NCI-H146 (cell line): ENCODE measurements at regions not wholly inside any gene's neighbourhood (a gene's known extent, or its start where the extent isn't known, plus 50 kb on each side); places are given as distances from the start of the nearest gene placed in this dataset.
"Not testable (repeated sequence)": the region's sequence is repeated elsewhere in the genome, so short reads cannot be mapped to it uniquely, and the experiment has no call there.

ENCODE experiments used
- DNase-seq: peaks from one replicate; lab custom pipeline; 2025; lab: John Stamatoyannopoulos, UW

DNA sequence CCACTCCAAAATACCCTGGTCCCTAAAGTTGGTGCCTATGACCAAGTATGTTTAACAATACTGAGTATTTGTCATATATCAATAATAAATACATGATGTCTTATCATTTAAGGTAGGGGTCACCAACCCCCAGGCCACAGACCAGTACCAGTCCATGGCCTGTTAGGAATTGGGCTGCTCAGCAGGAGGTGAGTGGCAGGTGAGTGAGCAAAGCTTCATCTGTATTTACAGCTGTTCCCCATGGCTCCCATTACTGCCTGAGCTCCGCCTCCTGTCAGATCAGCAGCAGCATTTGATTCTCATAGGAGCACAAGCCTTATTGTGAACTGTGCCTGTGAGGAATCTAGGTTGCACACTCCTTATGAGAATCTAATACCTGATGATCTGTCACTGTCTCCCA, 126.2 kb downstream of the HNRNPD start:
- no peak for DNase-seq

DNA sequence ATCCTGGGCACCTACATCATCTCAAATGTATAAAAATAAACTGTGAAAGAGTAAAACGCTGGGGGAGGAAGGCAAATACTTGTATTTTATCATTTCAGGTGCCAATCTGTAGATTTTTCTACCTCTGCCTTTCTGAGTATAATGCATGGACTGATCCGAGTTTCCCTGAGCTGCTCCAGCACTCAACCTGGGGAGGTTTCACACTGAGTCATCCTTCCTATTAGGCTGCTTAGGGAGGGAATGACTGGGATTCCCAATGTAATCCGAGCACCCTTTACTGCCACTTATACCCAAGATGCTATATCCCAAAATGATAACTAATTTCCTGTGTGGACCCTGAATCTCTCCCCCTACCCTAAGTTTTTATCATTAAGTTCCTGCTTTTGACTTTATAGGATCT, 126.6 kb downstream of the HNRNPD start:
- no peak for DNase-seq

DNA sequence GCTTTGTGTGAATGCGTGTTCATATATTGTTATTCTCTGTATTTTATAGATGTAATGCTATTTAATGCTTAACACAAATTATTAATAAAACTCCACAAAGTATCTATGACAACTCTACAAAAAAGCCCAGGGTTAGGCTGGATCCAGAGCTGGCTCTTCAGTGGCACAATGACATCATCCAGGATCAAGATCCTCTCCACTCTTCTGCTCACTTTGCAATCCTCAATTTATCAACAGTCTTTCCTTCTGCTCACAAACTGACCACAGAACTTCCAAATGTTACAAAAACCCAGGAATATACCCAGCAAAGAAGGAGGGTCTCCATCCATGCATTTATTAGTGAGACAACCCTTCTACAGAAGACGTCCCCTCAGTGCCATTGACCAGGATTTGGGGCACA, 132.3 kb downstream of the HNRNPD start:
- DNase-seq, result no peak

DNA sequence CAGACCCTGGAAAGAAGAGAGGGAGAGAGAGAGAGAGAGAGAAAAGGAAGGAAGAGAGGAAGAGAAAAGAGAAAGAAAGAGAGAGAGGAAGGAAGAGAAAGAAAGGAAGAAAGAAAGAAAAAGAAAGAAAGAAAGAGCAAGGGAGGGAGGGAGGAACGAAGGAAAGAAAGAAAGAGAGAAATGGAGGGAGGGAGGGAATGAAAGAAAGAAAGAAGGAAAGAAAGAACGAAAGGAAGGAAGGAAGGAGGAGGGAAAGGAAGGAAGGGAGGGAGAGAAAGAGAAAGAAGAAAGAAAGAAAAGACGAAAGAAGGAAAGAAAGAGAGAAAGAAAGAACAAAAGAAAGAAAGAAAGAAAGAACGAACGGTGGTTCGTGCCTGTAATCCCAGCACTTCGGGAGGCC, 133.4 kb downstream of the HNRNPD start:
- DNase-seq, result no peak

DNA sequence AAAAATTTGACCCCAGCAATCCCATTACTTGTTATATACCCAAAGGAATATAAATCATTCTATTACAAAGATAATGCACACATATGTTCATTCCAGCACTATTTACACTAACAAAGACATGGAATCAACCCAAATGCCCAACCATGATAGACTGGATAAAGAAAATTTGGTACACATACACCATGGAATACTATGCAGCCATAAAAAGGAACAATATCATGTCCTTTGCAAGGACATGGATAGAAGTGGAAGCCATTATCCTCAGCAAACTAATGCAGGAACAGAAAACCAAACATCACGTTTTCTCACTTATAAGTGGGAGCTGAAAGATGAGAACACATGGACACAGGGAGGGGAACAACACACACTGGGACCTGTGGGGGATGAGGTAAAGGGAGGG, 136.6 kb downstream of the HNRNPD start:
- DNase-seq, result not testable (repeated sequence)

DNA sequence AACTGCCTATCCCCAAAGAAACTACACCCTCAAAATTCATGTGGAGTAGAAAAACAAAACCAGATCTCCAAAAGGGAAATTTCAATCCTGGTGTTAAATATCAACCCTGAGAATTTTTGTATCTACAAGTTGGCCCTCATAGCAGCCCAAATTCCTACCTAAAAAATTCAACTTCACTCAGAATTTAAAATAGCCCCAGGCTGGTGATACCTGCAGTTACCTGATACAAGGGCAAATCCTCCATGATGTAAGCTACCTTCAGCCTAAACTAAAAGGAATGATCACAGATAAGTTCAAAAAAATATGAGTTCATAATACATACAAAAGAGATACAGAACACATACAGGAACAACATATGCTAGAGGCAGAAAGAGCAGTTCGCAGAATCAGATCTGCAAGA, 138.4 kb downstream of the HNRNPD start:
- no peak for DNase-seq

DNA sequence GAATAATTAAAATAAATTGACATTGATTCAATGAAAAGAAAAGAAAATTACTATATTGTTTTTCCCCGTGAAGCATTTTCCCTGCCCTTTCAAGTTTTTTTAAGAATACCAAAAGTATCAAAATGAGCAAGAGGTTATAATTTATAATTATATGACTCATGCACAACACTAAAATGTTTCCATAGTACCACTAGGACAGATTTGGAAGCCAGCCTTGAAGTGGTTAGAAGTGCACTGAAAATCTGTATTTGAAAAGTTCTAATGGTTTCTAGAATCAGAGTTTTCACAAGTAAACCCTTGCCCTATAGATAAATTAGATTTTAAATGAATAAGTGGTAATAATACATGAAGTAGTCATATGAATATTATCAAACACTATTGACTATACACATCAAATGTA, 140.9 kb downstream of the HNRNPD start:
- no peak for DNase-seq

DNA sequence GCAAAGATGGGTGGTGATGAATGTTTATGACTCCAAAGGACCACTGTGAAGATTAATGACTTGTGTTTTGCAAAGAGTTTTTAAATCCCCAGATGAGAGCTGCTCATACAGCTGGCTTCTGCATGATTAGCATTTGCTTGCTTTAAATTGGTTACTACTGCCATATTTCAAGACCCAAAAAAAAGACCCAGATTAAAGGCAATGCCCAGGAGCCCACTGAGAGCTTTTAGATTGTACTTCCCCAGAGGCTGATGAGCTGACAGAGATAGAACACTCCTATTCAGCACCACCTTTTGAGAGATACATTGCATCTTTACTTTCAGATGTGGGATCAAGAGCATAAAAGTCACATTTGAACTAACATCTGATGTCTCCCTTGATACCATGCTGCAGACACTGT, 142.0 kb downstream of the HNRNPD start:
- no peak for DNase-seq

DNA sequence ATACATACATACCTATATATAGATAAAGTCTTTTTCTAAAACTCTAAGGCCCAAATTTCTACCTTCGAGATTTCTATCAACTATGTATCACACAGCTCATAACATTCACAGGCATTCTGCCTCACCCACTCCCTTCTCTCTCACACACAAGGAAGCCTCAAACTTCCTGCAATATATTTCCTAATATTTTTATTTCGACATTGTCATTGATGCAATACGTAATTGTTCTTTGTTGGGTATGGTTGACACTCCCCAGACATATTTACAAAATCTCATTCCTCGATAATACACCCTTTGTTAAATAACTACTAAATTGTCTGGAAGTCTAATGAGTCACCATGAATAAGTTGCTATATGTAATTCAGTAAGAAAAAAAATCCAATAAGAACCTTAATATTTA, 143.5 kb downstream of the HNRNPD start:
- DNase-seq, result no peak

DNA sequence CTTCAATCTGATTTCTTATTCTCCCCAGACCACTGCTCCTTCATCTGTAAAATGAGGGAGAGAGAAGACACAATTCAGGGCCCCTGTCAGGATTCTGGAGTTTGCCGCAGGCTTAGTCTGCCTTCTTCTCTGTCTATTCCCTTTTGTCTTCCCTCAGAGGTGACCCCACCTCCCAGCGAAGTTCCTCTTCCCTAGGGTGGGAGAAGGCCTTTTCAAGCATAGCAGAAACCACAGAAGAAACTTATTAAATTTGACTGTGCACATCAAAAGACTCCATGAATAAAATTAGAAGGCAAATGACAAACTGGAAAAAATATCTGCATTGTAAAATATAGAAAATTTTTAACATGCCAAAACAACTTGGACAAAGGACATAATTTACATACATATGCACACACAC, 148.8 kb downstream of the HNRNPD start:
- DNase-seq, result no peak

DNA sequence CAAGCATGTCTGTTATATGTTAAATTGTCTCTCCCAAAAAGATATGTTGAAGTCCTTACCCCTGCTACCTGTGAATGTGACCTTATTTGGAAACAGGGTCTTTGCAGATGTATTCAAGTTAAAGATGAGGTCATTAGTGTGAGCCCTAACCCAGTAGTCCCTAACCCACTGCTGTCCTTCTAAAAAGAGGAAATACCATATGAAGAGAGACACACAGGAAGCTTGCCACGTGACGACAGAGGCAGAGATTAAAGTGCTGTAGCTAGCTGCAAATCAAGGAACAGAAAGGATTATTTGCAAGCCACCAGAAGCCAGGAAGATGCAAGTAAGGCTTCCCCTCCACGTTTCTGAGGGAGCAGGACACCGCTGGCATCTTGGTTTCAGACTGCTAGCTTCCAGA, 150.1 kb downstream of the HNRNPD start:
- DNase-seq, result no peak

DNA sequence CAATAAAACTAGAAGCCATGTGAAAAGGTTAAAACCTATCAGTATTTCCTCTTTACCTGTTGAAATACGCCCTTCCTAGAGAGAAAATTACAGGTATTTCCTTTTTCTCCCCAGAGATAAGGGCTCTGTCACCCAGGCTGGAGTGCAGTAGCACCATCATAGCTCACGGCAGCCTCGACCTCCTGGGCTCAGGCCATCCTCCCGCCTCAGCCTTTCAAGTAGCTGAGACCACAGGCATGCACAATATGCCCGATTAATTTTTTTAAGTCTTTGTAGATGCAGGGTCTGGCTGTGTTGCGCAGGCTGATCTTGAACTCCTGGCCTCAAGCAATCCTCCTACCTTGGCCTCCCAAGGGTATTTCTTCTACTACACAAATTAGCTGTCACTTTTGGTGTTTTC, 154.4 kb downstream of the HNRNPD start:
- DNase-seq, result no peak

DNA sequence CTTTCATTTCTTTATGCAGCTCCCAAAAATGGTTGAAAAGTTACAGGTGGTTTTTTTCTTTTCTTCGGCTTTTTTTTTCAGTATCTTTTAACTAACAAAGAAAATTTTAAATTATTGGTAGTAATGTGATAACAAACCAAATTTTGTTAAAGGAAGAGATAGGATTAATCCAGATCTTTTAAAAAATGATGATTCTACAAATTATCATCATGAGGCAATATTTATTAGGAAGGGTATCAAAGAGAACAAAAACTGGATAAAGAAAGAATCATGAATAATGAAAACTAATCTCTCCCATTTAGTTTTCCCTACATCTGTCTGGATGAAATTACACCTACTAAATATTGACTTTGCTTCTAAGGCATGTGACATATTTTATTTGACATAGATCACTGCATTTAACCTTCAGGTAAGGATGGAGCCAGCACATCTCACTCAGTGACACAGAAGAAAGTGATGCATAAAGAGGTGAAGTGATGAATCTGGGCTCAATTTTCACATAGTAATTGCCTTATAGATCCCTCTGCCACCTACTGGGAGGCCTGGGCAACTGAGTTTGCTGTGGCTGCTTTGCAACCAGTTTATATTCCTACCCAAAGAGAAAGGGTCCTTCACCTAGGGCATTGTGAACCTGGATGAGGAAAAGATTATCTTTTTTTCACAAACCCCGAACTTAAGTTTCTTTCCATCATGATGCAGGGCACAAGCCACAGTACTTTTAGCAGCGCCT, 155.6 kb downstream of the HNRNPD start:
- peak; percentile 7 for DNase-seq

DNA sequence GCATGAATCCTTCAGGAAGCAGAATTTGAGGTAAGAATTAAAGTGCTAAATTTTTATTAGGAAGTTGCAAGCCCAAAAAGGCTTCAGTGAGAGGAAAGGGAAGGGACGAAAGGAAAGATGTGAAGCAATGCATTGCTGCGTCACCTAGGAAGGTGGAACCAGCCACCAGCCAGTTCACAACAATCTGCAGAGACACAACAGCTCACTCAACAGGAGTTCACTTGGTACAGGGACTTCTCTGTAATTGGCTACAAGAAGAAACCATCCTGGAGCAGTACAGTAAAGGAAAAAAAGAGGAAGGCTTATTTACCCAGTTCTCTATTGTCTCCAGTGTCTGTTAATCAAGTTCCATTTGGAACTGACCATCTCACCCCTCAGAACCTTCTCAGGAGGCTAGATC, 157.6 kb downstream of the HNRNPD start:
- no peak for DNase-seq

DNA sequence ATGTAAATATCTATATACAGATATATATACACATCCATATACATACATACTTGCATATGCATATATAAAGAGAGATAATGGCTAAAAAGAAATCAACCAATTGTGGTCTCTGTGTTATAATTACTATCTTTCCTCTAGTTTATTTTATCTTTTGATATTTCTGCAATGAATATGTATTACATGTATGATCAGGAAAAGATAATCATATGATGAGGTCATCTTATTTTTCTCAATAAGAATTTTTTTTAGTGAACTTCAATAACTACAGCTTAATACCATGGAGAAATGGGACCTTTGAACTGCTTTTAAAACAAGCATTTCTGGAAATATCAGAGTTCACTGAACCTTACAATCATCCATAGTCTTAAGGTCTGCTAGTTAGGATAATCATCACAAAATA, 158.0 kb downstream of the HNRNPD start:
- DNase-seq, result no peak

DNA sequence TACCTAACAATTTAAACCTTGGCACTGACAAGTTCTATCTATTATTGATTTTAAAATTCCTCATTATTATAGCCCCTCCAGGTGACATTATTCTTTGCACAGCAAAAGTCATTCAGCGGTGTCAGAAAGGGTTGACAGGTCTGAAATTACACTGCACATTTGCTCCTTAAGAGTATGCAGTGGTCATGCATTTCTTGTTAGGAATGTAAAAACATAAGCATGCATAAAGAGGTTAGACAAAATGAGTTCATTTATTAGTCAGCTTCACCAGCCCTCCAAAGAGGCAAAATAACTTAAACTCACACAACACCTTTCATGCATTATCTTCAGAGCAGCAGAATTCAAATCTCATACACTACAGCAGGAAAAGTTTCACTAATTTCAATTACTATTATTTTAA, 158.8 kb downstream of the HNRNPD start:
- no peak for DNase-seq

DNA sequence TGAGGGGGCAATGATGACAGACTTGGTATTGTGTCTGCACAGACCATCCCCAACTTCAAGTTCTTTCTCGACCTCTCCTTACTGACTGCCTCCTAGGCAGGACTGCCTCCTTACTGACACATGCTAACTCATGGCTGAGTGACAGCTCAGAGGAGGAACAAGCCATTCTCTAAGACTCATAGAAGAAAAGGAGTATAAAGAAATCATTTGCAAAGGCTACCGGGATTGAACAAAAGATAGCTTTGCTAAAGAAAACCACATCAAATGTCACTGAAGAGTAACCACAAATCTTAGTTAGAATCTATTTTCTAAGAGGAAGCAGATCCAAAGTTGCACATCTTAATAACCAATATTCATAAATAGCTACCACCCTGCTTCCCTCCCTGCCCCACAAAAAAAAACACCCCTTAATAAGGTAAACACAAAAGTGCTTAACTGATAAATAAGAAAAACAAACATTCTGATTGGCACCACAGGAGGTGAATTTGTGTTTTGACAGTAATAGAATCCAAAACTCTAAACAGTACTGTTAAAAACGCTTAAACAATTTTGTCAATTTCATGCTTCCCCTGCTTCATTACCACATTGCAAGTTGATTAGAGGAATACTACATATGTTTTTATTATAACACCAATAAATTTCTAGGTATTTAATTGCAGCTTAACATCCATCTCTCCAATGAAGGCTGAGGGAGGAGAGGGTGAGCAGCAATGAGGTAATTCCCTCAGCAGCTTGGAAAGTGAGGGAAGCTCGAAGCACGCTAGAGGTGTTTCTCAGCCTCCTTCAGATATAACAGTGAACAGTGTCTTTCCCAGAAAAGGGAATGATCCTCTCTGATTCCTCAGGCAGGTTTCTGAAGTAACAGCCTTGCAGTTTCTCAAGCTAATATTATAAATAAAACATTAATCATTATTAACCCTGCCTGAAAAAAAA, 160.0 kb downstream of the HNRNPD start:
- no peak for DNase-seq

DNA sequence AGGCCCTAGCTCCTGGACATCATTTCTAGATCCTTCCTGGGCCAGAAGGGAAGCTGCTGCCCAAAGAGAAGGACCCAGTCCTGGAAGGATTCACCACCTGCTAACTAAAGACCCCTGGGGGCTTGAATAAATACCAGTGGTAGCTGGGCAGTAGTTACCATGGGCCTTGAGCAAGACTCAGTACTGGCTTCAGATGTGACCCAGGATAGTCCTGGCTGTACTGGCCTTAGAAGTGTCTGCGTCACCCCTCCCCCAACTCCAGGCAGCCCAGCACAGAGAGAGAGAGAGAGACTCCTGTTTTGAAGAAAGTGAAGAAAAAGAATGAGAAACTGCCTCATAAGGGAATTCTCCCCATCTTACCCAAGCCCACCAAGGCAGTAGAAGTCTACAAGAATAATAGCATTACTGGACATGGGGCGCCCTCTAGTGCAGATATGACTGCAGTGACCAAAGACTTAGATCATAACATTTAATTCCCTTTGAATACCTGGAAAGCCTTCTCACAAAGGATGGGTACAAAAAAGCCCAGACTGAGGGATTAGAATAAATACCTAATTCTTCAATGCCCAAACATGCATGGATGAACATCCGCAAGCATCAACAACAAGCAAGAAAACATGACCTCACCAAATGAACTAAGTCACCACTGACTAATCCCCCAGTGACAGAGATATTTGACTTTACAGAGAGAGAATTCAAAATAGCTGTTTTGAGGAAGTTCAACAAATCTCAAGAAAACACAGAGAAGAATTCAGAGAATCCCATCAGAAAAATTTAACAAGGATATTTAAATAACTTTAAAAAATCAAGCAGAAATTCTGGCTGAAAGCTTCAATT, 171.8 kb downstream of the HNRNPD start:
- peak; percentile 62 for DNase-seq

DNA sequence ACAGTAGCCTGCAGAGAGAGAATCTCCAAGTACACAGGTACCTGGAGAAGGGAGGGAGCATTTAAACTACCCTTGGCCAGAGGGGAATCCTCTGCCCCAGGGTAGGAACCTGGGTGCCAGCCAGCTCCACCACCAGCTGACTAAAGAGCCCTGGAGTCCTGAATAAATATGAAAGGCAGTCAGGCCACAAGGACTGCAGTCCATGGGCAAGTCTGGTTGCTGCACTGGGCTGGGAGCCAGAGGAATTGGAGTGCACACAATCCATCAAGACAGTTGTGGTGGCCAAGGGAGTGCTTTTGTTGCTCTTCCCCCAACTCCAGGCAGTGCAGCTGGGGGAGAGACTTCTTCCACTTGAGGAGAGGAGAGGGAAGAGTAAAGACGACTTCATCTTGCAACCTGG, 172.5 kb downstream of the HNRNPD start:
- peak; percentile 4 for DNase-seq

DNA sequence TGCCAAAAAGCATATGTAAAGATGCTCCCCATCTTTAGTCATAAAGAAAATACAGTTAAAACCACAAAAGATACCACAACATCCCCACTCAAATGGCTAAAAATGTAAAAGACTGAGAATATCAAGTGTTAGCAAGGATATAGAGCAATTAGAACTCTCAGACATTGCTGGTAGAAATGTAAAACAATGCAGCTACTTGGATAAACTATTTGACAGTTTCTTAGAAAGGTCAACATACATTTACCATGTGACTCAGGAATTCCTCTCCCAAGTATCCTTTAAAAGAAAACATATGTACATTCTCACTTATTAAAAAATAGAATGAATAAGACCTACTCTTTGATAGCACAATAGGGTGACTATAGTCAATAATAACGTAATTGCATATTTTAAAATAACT, 173.7 kb downstream of the HNRNPD start:
- no peak for DNase-seq

DNA sequence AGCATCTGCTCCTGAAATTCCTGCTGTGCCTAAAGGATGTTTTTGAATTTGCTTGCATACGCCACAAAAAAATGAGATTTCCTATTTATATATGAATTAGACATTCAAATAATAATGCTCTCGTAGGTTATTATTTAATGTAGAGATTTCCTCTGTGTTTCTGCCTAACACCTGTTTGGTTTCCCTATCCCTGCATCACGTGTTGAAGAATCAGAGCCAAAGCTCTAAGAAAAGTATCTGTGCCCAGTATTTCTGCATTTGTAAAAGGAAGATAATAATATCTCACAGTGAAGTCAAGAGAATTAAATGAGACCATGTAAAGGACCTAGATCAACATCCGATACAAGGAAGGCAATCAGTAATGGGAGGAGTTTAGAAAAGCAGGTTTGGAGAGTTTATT, 179.5 kb downstream of the HNRNPD start:
- no peak for DNase-seq

DNA sequence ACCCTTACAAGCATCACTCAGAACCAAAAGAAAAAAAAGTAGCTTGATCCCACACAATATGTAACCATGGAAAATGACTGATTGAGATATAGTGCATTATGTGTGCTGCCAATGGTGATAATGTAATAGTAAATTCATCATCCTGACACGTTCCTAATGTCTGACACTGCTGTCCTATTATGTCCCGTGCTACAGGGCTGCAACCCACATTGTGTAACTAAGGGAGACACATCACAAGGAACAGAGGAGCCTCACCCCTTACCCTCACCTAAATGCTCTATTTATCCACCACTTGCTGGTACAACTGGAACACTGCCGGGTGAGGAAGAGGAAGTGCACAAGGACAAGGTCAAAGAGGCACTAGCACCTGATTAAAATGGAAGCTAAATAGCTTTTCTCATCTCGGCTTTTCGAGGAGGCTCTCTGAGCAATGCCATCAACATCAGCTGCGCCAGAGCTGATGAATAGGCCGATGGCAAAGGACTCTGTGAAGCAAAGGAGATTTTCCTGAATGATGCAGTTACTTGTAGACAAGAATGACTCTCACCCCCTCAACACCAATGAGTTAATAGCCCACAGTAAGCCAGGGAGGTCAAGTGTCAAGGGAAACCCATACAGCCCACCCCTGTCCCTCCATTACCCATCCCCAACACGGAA, 181.6 kb downstream of the HNRNPD start:
- no peak for DNase-seq
